Liver (tissue), 8 donors: ENCODE measurements at regions not wholly inside any gene's neighbourhood (a gene's known extent, or its start where the extent isn't known, plus 50 kb on each side); places are given as distances from the start of the nearest gene placed in this dataset.

Source experiments
- DNase-seq: peaks from one replicate; pipeline ENCODE4 v3.0.0-alpha.2; 2017; ENCODE audit warnings: low spot score
- H3K27ac ChIP-seq, 2 donors: one replicate each; pipeline ENCODE4 v1.7.0; 2013; ENCODE audit warnings: inconsistent platforms in 2 of 2, low read length in 2 of 2, control low read depth in 1 of 2, low read depth in 1 of 2, mild to moderate bottlenecking in 1 of 2
- H3K27me3 ChIP-seq, 4 donors: one replicate each; pipeline versions ENCODE4 v1.6.1 to v1.7.0; 2013; ENCODE audit warnings: low read length in 3 of 4, inconsistent platforms in 1 of 4, mild to moderate bottlenecking in 1 of 4, moderate library complexity in 1 of 4; ENCODE audit not compliant: control insufficient read depth in 4 of 4, insufficient read depth in 4 of 4
- H3K36me3 ChIP-seq, 4 donors: one replicate each; pipeline versions ENCODE4 v1.6.1 to v1.7.0; 2013; ENCODE audit warnings: low read length in 3 of 4, mild to moderate bottlenecking in 3 of 4, low read depth in 1 of 4, moderate library complexity in 1 of 4; ENCODE audit not compliant: control insufficient read depth in 4 of 4, insufficient read depth in 3 of 4
- H3K4me1 ChIP-seq, 4 donors: one replicate each; pipeline versions ENCODE4 v1.6.1 to v1.7.0; 2013; ENCODE audit warnings: low read length in 3 of 4, mild to moderate bottlenecking in 3 of 4, moderate library complexity in 1 of 4; ENCODE audit not compliant: control insufficient read depth in 4 of 4, insufficient read depth in 4 of 4
- H3K4me3 ChIP-seq, 3 donors: one replicate each; pipeline versions ENCODE4 v1.6.1 to v1.7.0; 2013; ENCODE audit warnings: low read length in 3 of 3, control low read depth in 1 of 3, low read depth in 1 of 3, mild to moderate bottlenecking in 1 of 3
- H3K9ac ChIP-seq, 2 donors: one replicate each; pipeline ENCODE4 v1.7.0; 2013; ENCODE audit warnings: low read length in 2 of 2, mild to moderate bottlenecking in 2 of 2, moderate library complexity in 2 of 2, control low read depth in 1 of 2, low read depth in 1 of 2
- H3K9me3 ChIP-seq, 4 donors: one replicate each; pipeline versions ENCODE4 v1.6.1 to v1.7.0; 2013; ENCODE audit warnings: low read length in 3 of 4; ENCODE audit not compliant: control insufficient read depth in 4 of 4
- CTCF ChIP-seq: fragments of 150-350 bp; IDR thresholded peaks from 2 replicates; pipeline ENCODE4 v1.5.1; 2017; ENCODE audit warnings: improper control_type of control experiment, low read depth, low read length; ENCODE audit not compliant: missing input control
- EGR1 ChIP-seq, 2 donors: IDR thresholded peaks; 2 replicates each; pipeline ENCODE4 v1.6.1; 2016 to 2018; ENCODE audit warnings: antibody characterized with exemption in 2 of 2, low read depth in 2 of 2
- FOXA1 ChIP-seq: IDR thresholded peaks from 2 replicates; pipeline ENCODE4 v1.6.1; 2016; ENCODE audit warnings: antibody characterized with exemption
- FOXA2 ChIP-seq: IDR thresholded peaks from 2 replicates; pipeline ENCODE4 v1.6.1; 2016; ENCODE audit warnings: antibody characterized with exemption
- GABPA ChIP-seq, 2 donors: IDR thresholded peaks in 1 of 2; conservative IDR thresholded peaks in 1 of 2; 2 replicates each; pipeline ENCODE4 v1.6.1; 2016; ENCODE audit warnings: antibody characterized with exemption in 2 of 2, mild to moderate bottlenecking in 1 of 2, moderate library complexity in 1 of 2
- HNF4A ChIP-seq, 2 donors: conservative IDR thresholded peaks; 2 replicates each; pipeline ENCODE4 v1.6.1; 2016; ENCODE audit warnings: antibody characterized with exemption in 2 of 2, mild to moderate bottlenecking in 2 of 2
- HNF4G ChIP-seq: IDR thresholded peaks from 2 replicates; pipeline ENCODE4 v1.6.1; 2016; ENCODE audit warnings: antibody characterized with exemption
- REST ChIP-seq: IDR thresholded peaks from 2 replicates; pipeline ENCODE4 v1.6.1; 2016; ENCODE audit warnings: antibody characterized with exemption, mild to moderate bottlenecking
- RXRA ChIP-seq, 2 donors: IDR thresholded peaks; 2 replicates each; pipeline ENCODE4 v1.6.1; 2017 to 2018; ENCODE audit warnings: antibody characterized with exemption in 2 of 2, mild to moderate bottlenecking in 1 of 2
- TAF1 ChIP-seq: conservative IDR thresholded peaks from 2 replicates; pipeline ENCODE4 v1.6.1; 2016; ENCODE audit warnings: antibody characterized with exemption, mild to moderate bottlenecking
- YY1 ChIP-seq: IDR thresholded peaks from 2 replicates; pipeline ENCODE4 v1.6.1; 2016; ENCODE audit warnings: antibody characterized with exemption, mild to moderate bottlenecking
- ZBTB33 ChIP-seq: IDR thresholded peaks from 2 replicates; pipeline ENCODE4 v1.6.1; 2016; ENCODE audit warnings: antibody characterized with exemption
- WGBS: extraction: QIAGEN DNeasy Blood & Tissue Kit; methylation state at CpG from one replicate; pipeline ENCODE4 v1.1.7; 2013; 5-methylcytosine and 5-hydroxymethylcytosine counted together
- donor health status: healthy.
- donor health status: healthy.
- donor health status: healthy.
- donor health status: healthy.
- donor health status: healthy.

- no peak for DNase-seq
- TF ChIP-seq HNF4A (conservative IDR thresholded peaks at IDR 0.05) (no peak), CTCF (no peak), TAF1 (no peak)
- Histone ChIP-seq H3K27me3 (no peaks in the 10 kb centered on the region), H3K9me3 (peaks cover 0 to 2% (median 0%) of the 10 kb centered on the region in 4 donors), H3K4me1 (no peaks in the 10 kb centered on the region), H3K36me3 (no peaks in the 10 kb centered on the region), H3K27ac (no peak overlapping the region), H3K4me3 (no peak overlapping the region), H3K9ac (no peak overlapping the region)
These were observed 179.8 kb upstream of the MEIS1 start for GRCh38 chr2:66255136-66255535.

GRCh38 chr2:66253066-66253465 lies 181.9 kb upstream of the MEIS1 start:
- WGBS: 70% methylated on average over 2 of the region's 2 CpGs
- H3K9me3 ChIP-seq: no peaks in the 10 kb centered on the region
- TF ChIP-seq REST (no peak), FOXA1 (no peak), YY1 (no peak), FOXA2 (no peak), HNF4G (no peak), TAF1 (no peak), GABPA (IDR thresholded peaks at IDR 0.05 in 1 of 2, conservative IDR thresholded peaks at IDR 0.05 in 1 of 2) (no peak), ZBTB33 (no peak), RXRA (IDR thresholded peaks at IDR 0.05) (no peak), EGR1 (IDR thresholded peaks at IDR 0.05; ENCODE audit: low read depth in 2 of 2) (no peak)
- no peak overlapping the region for H3K9ac ChIP-seq
- H3K36me3 ChIP-seq: no peaks in the 10 kb centered on the region
- H3K4me1 ChIP-seq: no peaks in the 10 kb centered on the region
- no peak overlapping the region for H3K4me3 ChIP-seq
- no peak for DNase-seq
- no peak overlapping the region for H3K27ac ChIP-seq
- no peaks in the 10 kb centered on the region for H3K27me3 ChIP-seq
